Stimulated activated CD8-positive, alpha-beta memory T cell treated with anti-CD3 and anti-CD28 coated beads, Interleukin-15, amount 100 ng/mL, for 48 hours (primary cell): ENCODE measurements at regions not wholly inside any gene's neighbourhood (a gene's known extent, or its start where the extent isn't known, plus 50 kb on each side); places are given as distances from the start of the nearest gene placed in this dataset.
"Not testable (repeated sequence)": the region's sequence is repeated elsewhere in the genome, so short reads cannot be mapped to it uniquely, and the experiment has no call there.

Experiments
- DNase-seq, 2 donors: peaks; one replicate each; pipeline ENCODE4 v3.0.0-alpha.2; 2020; ENCODE audit warnings: low read depth in 2 of 2

DNA sequence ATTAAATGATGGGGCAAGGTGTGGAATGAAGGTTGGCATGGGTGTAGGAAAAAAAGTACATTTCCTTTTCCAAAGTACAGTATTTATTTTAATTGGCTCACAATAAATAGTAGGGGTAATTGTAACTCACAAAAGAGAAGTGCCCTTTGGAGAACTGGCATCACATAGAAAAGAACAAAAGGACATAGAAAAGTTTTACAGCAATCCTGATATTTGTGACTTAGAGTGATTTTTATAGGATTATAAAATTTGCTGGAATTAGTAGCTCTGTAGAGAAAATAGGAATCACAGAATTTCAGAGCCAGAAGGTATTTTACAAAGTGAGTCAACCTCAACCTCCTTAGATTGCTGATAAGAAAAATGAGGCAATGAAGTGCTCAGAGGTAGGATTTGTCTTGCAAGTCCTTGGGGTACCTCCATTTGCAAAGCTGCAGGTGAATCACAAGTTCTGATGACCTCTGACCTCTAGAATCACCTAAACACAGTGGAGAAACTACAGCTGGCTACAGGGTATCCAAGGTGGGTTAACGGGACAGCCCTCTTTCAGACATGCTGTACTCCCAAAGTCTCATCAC is 133.6 kb downstream of the SOCS6 start:
- DNase-seq = no peak

DNA sequence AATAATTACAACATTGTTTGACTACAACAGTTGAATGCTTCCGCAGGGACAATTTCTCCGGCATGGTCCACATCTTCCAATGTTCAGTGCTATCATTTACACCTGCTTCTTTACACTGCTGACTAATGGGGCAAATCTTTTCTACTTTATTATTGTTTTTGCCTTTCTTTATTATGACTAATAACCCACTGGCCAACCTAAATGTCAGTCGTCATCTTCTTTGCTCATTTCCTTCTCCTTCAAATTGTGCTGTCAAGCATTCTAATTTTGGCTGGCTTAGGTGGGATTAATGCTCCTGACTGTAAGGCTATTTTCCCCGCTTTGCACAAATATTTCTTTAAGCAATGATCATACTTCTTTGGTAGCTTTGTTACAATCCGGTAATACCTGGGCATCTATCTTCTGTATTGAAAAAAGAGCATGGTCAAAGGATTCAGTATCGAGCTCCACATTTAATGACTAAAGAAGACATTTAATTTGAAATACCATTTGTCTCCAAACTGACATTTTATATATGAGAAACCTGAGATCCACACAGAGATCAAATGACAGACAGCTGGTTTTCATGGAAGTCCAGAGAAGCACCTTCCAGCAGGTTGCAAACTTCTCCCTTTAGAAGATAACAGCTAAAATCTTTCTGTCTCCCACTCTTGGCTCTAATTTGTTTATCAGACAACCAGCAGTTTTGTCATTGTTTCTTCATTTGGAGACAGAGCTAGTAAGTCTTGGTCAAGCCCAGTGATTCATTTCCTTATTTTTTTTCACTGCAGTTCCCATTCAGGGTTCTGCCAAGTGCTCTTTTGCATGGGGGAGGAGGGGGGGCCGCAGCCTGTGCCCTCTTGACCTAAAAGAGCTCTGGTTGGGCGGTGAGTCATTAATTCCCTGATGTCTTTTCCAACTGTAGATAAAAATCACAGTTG is 132.9 kb downstream of the SOCS6 start:
- no peak for DNase-seq

DNA sequence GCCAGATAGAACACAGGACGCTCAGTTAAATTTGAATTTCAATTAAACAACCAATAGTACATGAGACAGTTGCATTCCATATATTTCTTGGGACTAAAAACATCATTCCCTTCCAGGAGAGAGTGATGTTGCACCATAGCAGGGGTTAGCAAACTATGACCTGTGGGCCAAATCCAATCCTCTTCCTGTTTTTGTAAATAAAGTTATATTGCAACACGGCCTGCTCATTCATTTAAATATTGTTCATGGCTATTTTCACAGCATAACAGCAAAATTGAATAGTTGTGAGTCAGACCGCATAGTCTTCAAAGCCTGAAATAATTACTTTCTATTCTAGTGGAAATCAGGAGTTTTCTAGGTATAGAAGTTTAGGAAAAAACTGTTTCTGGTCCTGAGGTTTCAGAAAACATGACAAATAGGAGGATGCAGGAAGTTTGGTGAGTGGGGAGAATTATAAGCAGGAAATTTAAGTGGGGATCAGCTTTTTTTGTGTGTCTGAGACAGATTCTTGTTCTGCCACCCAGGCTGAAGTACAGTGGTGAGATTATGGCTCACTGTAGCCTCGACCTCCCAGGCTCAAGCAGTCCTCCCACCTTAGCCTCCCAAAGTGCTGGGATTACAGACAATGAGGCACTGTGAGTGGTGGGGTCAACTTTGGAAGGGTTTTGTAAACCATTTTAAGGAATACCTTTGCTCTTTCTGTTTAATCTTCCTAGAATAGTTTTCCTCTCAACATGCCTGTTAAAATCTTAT is 131.5 kb downstream of the SOCS6 start:
- no peak for DNase-seq

DNA sequence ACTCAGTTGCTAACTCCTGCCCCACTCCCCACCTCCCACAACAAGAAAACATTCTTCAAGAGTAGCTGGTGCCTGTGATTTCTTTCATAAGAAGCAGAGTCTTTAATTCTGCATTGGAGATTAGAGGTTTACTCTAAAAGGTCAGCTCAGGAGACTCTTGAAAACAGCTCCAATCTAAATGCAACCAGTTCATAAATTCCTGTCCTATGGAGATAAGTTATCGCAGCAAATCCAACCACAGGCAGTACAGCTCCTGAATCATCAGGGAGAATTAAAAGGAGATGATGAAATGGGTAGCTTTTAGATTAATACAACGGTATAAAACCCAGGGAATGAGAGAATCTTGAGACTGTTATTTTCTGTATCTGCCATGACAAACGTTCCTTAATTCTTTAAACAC is 130.7 kb downstream of the SOCS6 start:
- no peak for DNase-seq

DNA sequence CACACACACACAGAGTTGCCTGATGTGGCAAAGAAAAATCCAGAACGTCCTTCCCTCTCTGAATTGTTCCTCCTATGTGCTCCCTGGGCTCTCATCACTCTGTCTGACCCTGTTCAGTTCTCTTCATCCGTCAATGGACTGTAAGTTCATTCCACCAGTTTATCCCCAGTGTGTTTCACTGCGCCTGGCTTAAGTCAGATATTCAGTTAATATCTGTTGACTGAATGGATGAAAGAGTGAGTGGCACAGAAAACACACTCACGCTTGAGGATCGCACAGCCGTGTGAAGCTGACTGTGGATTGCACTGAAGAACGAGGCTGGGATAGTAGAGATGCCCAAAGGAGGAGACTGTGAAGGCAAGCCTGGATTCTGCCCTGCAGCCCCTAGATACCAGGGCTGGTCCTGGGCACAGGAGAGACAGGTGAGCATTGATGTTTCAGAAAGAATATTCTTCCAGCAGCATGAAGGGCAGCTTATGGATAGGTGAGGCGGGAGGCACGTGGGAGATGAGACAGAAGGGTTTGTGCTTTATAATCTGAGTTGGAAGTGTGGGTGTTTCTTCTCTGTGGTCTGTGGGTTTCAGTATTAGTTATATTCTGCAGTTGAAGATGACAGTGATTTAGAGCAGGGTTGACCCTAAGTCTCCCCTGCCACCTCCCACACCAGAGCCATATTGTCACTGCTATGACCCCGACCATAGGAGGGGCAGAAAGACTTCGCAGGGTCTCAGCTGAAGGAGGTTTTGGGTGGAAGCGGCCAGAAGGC is 129.9 kb downstream of the SOCS6 start:
- DNase-seq = no peak

DNA sequence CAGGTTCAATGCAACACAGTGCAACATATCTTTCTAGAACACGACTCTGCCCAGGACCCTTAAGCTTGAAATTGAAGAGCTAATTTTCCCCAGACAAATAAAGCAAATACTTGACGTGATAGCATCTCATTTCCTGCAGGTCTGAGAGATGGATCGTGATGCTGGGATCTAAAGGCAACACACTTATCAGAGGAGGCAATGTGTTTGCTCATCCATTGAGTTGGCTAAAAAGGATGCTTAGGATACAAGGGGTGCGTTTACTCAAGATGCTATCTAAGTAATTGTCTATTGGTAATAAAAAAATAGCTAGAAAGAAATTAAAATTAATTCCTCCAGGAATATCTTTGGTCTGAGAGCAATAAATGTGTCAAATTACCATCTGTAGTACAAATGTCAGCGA is 129.0 kb downstream of the SOCS6 start:
- DNase-seq = no peak

DNA sequence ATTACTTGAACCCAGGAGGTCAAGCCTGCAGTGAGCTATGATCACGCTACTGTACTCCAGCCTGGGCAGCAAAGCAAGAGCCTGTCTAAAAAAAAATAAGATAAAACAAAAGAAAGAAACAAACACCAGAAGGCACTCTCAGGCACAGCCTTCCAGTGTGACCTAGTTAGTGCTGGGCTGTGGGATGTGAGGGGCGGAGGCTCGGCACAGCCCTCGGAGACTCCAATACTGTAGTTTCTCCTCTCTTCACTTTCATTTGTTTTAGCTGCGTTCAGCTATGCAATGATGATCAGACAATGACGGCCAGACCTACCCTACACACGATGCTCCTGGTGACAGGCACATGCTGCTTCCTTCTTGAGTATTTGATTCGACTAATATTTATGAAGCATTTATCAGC is 127.7 kb downstream of the SOCS6 start:
- no peak for DNase-seq

DNA sequence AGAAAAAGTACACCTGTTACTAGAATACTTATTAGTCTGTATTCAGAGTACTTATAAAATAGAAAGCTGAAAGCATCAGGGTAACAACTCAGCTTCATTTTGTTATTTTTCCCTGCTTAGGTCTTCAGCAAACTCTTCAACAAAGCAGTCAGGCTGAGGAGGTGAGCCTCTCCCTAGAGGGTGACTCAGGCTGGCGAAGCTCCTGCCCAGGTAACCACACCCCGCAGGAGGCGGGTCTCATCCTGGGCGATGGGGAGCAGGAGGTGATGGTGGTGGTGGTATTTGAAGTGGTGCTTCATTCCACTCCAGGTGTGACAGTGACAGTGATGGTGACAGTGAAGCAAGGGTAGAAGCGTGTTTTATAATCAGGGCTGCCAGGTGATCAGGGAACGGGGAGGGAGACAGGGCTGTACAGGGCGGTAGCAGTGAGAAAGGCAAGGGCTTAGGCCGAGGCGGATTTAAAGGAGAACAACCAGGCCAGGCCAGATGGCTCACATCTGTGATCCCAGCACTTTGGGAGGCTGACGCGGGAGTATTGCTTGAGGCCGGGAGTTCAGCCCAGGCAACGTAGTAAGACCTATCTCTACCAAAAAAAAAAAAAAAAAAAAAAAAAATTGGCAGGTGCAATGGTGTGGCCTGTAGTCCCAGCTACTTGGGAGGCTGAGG is 127.1 kb downstream of the SOCS6 start:
- no peak for DNase-seq

DNA sequence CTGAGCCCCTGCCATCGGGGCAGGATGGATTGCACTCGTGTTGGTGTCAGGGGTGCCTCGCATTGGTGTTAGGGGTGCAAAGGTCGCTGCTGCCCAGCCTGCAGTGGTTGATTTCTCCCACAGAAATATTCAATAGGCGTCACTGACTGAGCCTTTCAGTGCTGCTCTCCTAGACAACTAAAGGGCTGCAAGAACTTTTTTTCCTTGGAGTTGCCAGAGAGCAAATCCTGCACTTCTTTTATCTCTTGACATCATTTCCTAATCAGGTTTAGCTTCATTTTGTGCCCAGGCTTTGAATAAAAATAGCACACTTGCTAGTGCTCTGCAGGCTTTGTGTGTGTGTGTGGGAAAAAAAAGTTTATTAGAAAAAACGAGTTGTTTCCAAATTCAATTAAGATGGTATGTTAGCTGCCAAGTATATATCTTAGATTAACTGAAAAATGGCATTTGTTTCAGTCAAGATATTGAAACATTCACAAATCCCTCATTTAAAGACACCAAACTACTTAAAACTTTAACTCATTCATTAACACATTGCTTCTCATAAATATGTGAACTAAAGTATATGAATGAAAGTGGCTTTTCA is 125.6 kb downstream of the SOCS6 start:
- DNase-seq = no peak

DNA sequence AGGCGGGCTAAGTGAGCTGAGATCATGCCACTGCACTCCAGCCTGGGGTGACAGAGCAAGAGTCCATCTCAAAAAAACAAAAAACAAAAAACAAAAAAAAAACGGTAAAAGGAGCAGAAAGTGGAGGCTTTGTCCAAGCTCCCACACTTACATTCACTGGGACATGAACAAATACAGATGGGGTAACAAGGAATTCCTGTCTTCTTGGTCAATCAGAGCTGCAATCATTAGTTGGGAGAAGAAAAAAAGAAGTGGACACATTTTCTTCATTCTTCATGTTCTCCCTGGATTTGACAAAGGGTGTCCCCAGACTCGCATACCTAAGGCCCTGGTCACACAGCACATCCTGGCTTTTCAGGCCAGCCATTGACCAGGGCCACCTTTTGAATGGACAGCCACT is 124.6 kb downstream of the SOCS6 start:
- no peak for DNase-seq

DNA sequence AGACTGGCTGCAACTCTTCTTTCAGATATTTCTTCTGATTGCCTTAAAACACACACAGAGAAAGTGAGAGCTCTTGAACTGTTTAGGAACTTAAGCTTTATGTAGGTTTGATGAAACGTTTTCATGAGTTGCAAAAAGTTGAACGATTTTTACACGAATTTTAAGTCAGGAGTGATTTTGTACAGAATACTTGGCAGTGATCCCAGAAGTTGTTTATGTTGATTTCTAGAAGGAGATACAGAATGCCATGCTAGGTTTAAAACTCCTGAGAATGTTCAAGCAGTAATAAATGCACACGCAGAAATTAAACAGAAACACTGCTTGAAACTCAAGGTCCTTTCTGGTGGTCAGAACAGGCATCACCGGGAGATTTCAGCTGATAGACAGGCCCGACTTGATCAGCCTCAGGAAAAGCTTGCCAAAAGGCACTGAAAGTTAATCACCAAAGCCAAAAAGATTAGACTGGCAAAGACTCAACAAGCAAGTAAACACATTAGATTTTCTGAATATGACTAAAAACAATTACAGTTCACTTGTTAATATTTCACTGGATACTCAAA is 123.1 kb downstream of the SOCS6 start:
- no peak for DNase-seq

DNA sequence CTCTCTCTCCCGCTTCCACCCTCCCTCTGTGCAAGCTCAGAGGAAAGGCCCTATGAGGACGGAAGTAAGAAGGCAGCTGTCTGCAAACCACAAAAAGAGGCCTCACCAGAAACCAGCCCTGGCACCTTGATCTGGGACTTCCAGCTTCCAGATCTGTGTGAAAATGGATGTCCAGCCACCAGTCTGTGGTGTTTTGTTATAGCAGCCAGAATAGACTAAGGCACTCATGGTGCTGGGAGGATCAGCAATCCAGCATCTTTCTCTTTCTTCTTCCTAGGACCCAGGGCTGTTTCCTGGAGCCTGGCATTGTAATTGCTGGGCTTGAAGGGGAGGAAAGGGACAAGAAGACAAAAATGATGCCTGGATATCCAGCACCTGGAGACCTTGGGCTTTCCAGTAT is 122.5 kb downstream of the SOCS6 start:
- DNase-seq = no peak

DNA sequence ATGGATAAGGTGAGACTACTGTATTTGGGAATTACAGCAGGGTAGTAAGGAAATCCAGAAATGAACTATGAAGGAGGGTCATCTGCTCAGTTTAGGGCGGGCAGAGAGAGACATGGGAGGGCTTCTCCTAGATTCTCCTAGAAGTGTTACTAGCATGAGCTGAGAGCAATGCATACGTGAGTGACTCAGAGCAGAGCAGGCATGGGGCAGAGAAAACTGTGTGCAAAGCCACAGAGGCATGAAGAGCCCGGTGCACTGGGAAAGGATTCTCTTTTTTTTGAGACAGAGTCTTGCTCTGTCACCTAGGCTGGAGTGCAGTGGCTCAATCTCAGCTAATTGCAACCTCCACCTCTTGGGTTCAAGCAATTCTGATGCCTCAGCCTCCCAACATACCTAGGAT is 116.2 kb downstream of the SOCS6 start:
- DNase-seq = no peak

DNA sequence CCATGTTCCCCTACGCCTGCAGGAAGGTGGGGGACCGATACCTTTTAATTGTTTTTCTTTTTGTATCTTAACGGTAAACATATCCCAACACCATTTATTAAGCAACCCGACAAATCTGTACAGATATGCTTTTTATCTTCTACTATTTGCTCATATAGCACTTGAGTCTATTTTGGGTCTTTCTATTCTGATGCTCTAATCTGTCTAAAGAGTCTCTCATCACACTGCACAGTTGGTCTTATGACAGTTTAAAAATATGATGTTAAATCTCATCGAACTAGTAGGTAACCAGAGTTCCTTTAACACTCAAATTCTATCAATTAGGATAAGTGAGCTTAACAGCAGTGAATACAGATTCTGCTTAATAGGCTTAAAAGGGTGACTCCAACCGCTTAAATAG is 111.6 kb downstream of the SOCS6 start:
- DNase-seq = no peak

DNA sequence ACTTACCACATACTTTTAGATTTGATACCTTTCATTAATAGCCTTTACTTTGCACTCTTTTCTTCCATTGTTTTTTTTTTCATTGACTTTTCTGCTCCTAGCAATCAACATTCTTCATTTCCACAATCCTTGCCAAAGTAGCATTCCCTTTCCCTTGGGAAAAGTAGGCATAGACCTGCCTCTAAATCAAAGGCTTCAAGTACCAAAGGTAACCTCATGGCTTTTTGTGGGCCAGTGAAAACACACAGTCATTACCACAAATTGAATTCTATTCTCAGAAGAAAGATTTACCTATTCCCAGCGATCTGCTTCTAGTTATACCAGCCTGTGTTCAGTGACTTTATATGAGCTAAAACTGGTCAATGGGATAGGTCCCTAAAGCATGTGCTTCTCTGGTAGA is 109.2 kb downstream of the SOCS6 start:
- DNase-seq = no peak

DNA sequence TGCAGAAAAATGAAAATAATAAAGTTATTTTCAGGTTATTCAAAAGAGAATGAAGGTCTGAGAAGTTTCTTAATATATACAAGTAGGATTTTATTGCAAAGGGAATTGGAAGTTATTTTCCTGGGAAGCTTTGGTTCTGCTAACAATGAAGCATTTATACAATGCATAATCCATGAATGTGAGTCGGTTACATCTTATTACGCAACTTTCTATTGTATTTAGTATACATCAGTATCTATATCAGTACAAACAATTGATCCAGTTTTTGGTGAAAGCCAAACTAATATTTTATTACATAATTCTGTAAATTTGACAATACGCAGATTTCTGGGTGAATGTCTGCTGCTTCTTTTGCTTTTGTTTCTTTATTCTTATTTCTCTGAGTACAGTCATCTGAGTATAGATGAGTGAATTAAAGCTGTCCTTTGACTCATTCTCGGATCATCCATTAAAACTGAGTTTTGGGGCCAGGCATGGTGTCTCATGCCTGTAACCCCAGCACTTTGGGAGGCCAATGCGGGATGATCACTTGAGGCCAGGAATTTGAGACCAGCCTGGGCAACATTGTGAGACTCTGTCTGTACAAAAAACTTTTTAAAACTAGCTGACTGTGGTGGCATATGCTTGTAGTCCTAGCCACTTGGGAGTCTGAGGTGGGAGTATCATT is 108.5 kb downstream of the SOCS6 start:
- no peak for DNase-seq

DNA sequence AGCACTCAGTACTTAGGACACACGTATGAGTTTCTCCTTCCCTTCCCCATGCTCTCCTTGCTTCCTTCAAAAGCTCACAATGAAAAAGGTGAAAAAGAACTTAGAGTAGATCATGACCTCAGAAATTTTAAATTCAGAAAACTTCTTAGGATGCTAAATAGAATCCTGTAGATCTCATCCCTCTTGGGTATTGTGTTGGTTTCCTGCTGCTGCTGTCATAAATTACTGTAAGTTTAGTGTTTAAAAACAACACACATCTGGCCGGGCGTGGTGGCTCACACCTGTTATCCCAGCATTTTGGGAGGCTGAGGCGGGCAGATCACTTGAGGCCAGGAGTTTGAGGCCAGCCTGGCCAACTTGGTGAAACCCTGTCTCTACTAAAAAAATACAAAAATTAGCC is 106.9 kb downstream of the SOCS6 start:
- DNase-seq = not testable (repeated sequence)

DNA sequence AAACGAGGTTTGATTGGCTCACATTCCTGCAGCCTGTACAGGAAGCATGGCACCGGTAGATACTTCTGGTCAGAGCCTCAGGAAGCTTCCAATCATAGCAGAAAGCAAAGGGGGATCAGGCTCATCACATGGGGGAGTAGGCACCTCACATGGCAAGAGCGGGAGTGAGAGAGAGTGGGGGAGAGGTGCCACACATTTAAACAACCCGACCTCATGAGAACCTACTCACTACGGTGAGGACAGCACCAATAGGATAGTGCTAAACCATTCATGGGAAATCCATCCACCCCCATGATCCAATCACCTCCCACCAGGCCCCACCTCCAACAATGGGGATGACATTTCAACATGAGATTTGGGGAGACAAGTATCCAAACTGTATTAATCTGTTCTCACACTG is 105.8 kb downstream of the SOCS6 start:
- no peak for DNase-seq

DNA sequence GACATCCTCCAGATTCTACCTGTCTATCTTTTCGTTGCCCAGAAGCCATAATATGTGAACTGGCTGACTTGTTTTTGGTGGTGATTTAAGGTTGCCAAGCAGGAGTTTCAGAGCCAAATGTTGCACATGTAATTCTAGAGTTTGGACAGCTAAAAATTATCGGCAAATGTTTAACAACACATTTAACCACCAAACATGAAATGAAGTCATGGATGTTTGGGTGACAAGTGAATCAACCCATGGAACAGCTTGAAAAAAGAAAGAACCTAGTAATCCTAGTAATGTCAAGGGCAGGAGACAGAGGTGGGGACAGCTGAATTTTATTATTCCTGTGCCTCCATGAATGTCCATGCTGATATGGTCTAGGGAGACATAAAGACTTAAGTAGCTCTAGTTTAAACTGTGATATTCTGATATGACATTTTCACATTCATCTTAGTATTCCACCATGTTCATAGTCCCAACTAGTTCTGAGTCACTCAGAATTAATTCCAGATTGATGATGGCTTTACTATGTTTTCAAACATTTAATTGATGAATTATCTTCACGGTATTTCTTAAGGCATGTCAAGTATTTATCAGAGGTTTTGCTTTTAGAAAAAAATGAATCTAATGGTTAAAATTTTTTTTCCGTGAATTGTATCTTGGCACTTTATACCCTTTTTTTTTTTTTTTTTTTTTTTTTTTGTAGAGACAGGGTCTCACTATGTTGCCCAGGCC is 101.7 kb downstream of the SOCS6 start:
- no peak for DNase-seq

DNA sequence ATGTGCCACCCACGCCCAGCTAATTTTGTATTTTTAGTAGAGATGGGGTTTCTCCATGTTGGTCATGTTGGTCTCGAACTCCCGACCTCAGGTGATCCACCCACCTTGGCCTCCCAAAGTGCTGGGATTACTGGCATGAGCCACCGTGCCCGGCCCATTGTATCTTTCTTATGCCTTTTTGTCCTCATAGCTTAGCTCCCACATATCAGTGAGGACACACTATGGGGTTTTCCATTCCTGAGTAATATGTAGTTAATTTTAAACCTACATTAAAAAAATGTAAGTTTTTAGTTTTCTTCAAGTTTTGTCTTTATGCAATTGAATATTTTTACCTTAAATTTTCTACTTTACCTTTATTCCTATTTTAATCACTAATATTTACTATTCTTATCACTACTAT is 100.2 kb downstream of the SOCS6 start:
- not testable (repeated sequence) for DNase-seq
